ENCODE measurements at regions not wholly inside any gene's neighbourhood (a gene's known extent, or its start where the extent isn't known, plus 50 kb on each side); places are given as distances from the start of the nearest gene placed in this dataset.

DNA sequence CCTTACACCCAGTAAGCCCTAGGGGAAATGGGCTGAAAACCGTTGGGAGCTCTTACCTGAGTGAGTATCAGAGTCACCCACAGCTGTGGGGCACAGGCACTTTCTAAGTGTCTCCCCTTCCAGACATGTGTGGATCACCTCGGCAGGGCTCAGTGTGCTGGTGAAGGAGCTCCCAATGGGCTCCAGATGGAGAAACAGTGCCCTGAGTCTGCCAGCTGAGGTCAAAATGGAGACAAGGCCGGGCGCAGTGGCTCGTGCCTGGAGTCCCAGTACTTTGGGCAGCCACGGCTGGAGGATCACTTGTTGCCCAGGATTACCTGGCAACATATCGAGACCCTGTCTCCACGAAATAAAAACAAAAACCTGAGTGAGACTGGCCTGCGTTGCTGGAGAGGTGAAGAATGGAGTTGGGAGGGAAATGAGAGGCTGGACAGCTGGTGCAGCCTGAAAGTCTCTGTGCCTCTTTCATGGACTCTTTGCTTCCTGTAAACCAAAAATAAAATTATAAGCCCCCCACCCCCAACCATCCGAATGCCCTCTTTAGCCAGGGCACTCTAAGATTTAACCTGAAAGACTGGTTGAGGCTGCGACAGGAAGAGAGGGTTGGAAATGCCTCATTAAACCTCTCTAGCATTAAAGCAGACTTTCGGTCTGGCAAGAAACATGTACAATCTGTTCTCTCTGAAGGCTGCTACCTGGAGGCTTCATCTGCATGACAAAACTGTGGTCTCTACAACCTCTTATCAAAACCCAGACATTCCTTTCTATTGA is 111.8 kb downstream of the SNX19 start:
- no peaks in the 10 kb centered on the region for H3K27me3 ChIP-seq (replicated peaks; ENCODE audit: control insufficient read depth, insufficient read depth, low read length)
- no peak overlapping the region for H3K9ac ChIP-seq (ENCODE audit: low read length)
- no peak for DNase-seq (ENCODE audit: low read depth)
- no peaks in the 10 kb centered on the region for H3K36me3 ChIP-seq (ENCODE audit: control insufficient read depth, insufficient read depth, low read length, severe bottlenecking)
- H3K4me1 ChIP-seq (ENCODE audit: control insufficient read depth, insufficient read depth, low read length): peaks cover 8% of the 10 kb centered on the region
- no peak overlapping the region for H3K4me3 ChIP-seq (ENCODE audit: low read length)
- no peaks in the 10 kb centered on the region for H3K9me3 ChIP-seq (ENCODE audit: control insufficient read depth, low read length)

- no peak for DNase-seq (ENCODE audit: low read depth)
- Histone ChIP-seq H3K36me3 (ENCODE audit: control insufficient read depth, insufficient read depth, low read length, severe bottlenecking) (no peaks in the 10 kb centered on the region), H3K4me1 (ENCODE audit: control insufficient read depth, insufficient read depth, low read length) (peaks cover 3% of the 10 kb centered on the region), H3K9me3 (ENCODE audit: control insufficient read depth, low read length) (no peaks in the 10 kb centered on the region), H3K27me3 (replicated peaks; ENCODE audit: control insufficient read depth, insufficient read depth, low read length) (no peaks in the 10 kb centered on the region), H3K9ac (ENCODE audit: low read length) (no peak overlapping the region), H3K4me3 (ENCODE audit: low read length) (no peak overlapping the region)
Measured at GRCh38 chr11:130806746-130807145, 109.5 kb downstream of the SNX19 start.

DNA sequence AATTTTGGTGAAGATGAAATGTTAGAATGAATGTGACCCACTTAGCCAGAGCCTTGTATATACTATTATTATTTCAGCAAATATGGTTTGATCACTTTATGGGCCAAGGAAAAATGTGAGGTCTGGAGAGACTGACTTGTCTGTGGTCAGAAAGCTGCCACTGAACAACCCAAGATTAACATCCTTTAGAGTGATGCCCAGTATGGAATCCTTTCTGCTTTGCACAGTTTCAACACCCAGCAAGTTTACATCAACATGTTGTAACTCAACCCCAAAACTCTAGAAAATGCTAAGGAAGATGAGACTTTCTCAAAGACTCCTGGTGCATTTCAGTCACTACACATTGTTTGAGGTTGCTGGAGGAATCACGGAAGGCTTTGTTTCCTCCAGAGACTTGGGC is 107.7 kb downstream of the SNX19 start:
- no peak for DNase-seq (ENCODE audit: low read depth)
- Histone ChIP-seq H3K9ac (ENCODE audit: low read length) (no peak overlapping the region), H3K4me3 (ENCODE audit: low read length) (no peak overlapping the region), H3K27me3 (replicated peaks; ENCODE audit: control insufficient read depth, insufficient read depth, low read length) (no peaks in the 10 kb centered on the region), H3K9me3 (ENCODE audit: control insufficient read depth, low read length) (no peaks in the 10 kb centered on the region), H3K4me1 (ENCODE audit: control insufficient read depth, insufficient read depth, low read length) (no peaks in the 10 kb centered on the region), H3K36me3 (ENCODE audit: control insufficient read depth, insufficient read depth, low read length, severe bottlenecking) (no peaks in the 10 kb centered on the region)

GRCh38 chr11:130813196-130813595 is 103.1 kb downstream of the SNX19 start:
- Histone ChIP-seq H3K4me3 (ENCODE audit: low read length) (no peak overlapping the region), H3K9ac (ENCODE audit: low read length) (no peak overlapping the region), H3K9me3 (ENCODE audit: control insufficient read depth, low read length) (no peaks in the 10 kb centered on the region), H3K27me3 (replicated peaks; ENCODE audit: control insufficient read depth, insufficient read depth, low read length) (no peaks in the 10 kb centered on the region), H3K4me1 (ENCODE audit: control insufficient read depth, insufficient read depth, low read length) (peaks cover 19% of the 10 kb centered on the region), H3K36me3 (ENCODE audit: control insufficient read depth, insufficient read depth, low read length, severe bottlenecking) (no peaks in the 10 kb centered on the region)
- no peak for DNase-seq (ENCODE audit: low read depth)

- no peaks in the 10 kb centered on the region for H3K36me3 ChIP-seq (ENCODE audit: control insufficient read depth, insufficient read depth, low read length, severe bottlenecking)
- no peak overlapping the region for H3K4me3 ChIP-seq (ENCODE audit: low read length)
- DNase-seq (ENCODE audit: low read depth): no peak
- no peak overlapping the region for H3K9ac ChIP-seq (ENCODE audit: low read length)
- H3K27me3 ChIP-seq (replicated peaks; ENCODE audit: control insufficient read depth, insufficient read depth, low read length): no peaks in the 10 kb centered on the region
- H3K4me1 ChIP-seq (ENCODE audit: control insufficient read depth, insufficient read depth, low read length): peaks cover 19% of the 10 kb centered on the region
- H3K9me3 ChIP-seq (ENCODE audit: control insufficient read depth, low read length): no peaks in the 10 kb centered on the region
Measured at GRCh38 chr11:130813638-130814037, 102.6 kb downstream of the SNX19 start.

GRCh38 chr11:130814440-130815096 is 101.7 kb downstream of the SNX19 start:
- Histone ChIP-seq H3K36me3 (ENCODE audit: control insufficient read depth, insufficient read depth, low read length, severe bottlenecking) (no peaks in the 10 kb centered on the region), H3K9ac (ENCODE audit: low read length) (no peak overlapping the region), H3K9me3 (ENCODE audit: control insufficient read depth, low read length) (no peaks in the 10 kb centered on the region), H3K4me1 (ENCODE audit: control insufficient read depth, insufficient read depth, low read length) (peaks cover 19% of the 10 kb centered on the region), H3K27me3 (replicated peaks; ENCODE audit: control insufficient read depth, insufficient read depth, low read length) (no peaks in the 10 kb centered on the region), H3K4me3 (ENCODE audit: low read length) (no peak overlapping the region)
- peak; percentile 28 for DNase-seq (ENCODE audit: low read depth)

- peaks cover 19% of the 10 kb centered on the region for H3K4me1 ChIP-seq (ENCODE audit: control insufficient read depth, insufficient read depth, low read length)
- no peaks in the 10 kb centered on the region for H3K27me3 ChIP-seq (replicated peaks; ENCODE audit: control insufficient read depth, insufficient read depth, low read length)
- H3K9me3 ChIP-seq (ENCODE audit: control insufficient read depth, low read length): no peaks in the 10 kb centered on the region
Measured at GRCh38 chr11:130815097-130815802, 101.0 kb downstream of the SNX19 start.

GRCh38 chr11:130815956-130816355 is 100.3 kb downstream of the SNX19 start:
- Histone ChIP-seq H3K9ac (ENCODE audit: low read length) (peak overlapping the region; percentile 37), H3K27me3 (replicated peaks; ENCODE audit: control insufficient read depth, insufficient read depth, low read length) (no peaks in the 10 kb centered on the region), H3K9me3 (ENCODE audit: control insufficient read depth, low read length) (no peaks in the 10 kb centered on the region), H3K4me1 (ENCODE audit: control insufficient read depth, insufficient read depth, low read length) (peaks cover 19% of the 10 kb centered on the region), H3K36me3 (ENCODE audit: control insufficient read depth, insufficient read depth, low read length, severe bottlenecking) (no peaks in the 10 kb centered on the region), H3K4me3 (ENCODE audit: low read length) (no peak overlapping the region)
- DNase-seq (ENCODE audit: low read depth): no peak

More at GRCh38 chr11:130815097-130815802, 101.0 kb downstream of the SNX19 start:
- H3K9ac ChIP-seq (ENCODE audit: low read length): no peak overlapping the region
- no peak for DNase-seq (ENCODE audit: low read depth)
- no peak overlapping the region for H3K4me3 ChIP-seq (ENCODE audit: low read length)
- no peaks in the 10 kb centered on the region for H3K36me3 ChIP-seq (ENCODE audit: control insufficient read depth, insufficient read depth, low read length, severe bottlenecking)

DNA sequence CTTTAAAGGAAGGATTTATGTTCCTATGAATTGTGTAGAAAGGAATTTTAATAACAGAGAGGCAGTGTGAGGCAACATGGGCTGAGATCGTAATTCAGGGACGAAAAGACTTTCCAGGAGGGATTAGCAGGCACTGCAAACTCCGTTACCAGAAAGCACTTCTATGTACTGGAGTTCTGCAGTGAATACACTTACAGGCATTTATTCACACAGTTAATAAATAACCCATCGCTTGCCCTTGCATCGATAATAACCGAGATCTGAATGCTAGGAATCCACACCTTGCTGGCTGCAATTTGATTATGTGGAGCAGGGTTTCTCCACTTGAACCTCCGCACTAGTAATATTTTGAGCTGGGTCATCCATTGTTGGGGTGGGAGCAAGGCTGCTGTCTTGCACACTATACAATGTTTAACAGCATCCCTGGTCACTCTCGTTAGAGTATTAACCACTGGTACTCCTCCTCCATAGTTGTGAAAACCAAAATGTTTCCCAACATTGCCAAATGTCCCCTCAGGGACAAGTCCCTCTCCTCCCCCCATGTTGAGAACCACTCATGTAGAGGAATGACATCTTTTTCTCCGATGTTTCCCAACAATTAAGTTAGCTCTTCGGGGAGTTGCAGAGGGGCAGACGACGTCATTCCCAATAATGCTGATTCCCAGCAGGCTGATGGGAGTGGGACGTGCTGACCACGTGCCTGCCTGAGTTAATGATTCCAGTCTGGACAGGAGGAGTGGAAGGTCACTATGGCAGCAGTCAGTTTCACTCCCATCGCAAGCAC is 99.5 kb downstream of the SNX19 start:
- Histone ChIP-seq H3K27me3 (replicated peaks; ENCODE audit: control insufficient read depth, insufficient read depth, low read length) (no peaks in the 10 kb centered on the region), H3K4me1 (ENCODE audit: control insufficient read depth, insufficient read depth, low read length) (peaks cover 19% of the 10 kb centered on the region), H3K9ac (ENCODE audit: low read length) (peak overlapping the region; percentile 37), H3K36me3 (ENCODE audit: control insufficient read depth, insufficient read depth, low read length, severe bottlenecking) (no peaks in the 10 kb centered on the region), H3K4me3 (ENCODE audit: low read length) (peak overlapping the region; percentile 35), H3K9me3 (ENCODE audit: control insufficient read depth, low read length) (no peaks in the 10 kb centered on the region)
- no peak for DNase-seq (ENCODE audit: low read depth)

DNA sequence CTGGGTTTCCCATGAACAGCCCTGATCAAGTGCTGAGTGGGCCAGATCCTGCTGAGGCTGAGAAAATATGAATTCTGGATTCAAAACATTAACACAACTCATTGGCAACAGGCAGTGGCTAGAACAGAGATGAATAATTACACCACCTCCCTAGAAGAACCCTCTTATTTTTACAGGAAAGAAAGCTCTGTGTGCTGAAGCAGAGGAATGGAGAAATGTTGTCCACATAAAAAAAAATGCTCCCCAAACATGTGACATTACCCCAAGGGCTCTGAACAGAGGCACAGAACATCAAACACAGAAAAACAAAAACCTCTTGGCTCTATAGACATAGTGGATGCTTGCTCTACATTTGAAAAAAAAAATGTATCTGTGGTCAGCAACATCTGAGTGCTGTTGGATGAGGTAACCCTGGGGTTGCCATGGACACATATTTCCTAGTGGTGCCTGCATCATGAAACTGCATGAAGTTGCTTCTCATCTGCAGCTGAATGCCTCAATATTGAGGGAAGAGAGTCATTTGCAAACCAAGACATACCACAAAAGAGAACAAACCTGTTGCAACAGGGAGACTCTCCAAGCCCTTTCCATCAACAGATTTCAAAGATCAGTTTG is 98.8 kb downstream of the SNX19 start:
- H3K4me3 ChIP-seq (ENCODE audit: low read length): no peak overlapping the region
- peak; percentile 73 for DNase-seq (ENCODE audit: low read depth)
- H3K27me3 ChIP-seq (replicated peaks; ENCODE audit: control insufficient read depth, insufficient read depth, low read length): no peaks in the 10 kb centered on the region
- H3K9ac ChIP-seq (ENCODE audit: low read length): no peak overlapping the region
- H3K9me3 ChIP-seq (ENCODE audit: control insufficient read depth, low read length): no peaks in the 10 kb centered on the region
- no peaks in the 10 kb centered on the region for H3K36me3 ChIP-seq (ENCODE audit: control insufficient read depth, insufficient read depth, low read length, severe bottlenecking)
- H3K4me1 ChIP-seq (ENCODE audit: control insufficient read depth, insufficient read depth, low read length): peaks cover 19% of the 10 kb centered on the region

Measured in adipocyte (in vitro differentiated cells).